GM12878 (cell line): ENCODE measurements at regions not wholly inside any gene's neighbourhood (a gene's known extent, or its start where the extent isn't known, plus 50 kb on each side); places are given as distances from the start of the nearest gene placed in this dataset.

Source experiments
- BACH1 ChIP-seq: fragments of 450-650 bp; IDR thresholded peaks from 2 replicates; pipeline ENCODE4 v1.6.1; 2017; ENCODE audit warnings: mild to moderate bottlenecking, borderline replicate concordance
- BHLHE40 ChIP-seq, 2 experiments: fragments of 450-650 bp in 1 of 2; IDR thresholded peaks; 2 replicates each; pipeline ENCODE4 v1.6.1; 2011 to 2017; ENCODE audit warnings: low read depth in 2 of 2, borderline replicate concordance in 1 of 2, improper control_type of control experiment in 1 of 2, low read length in 1 of 2, mild to moderate bottlenecking in 1 of 2
- CEBPB ChIP-seq, 2 experiments: fragments of 150-350 bp in 1 of 2; IDR thresholded peaks; 2 replicates each; pipeline ENCODE4 v1.6.1; 2012 to 2014; ENCODE audit warnings: low read depth in 2 of 2, low read length in 2 of 2, borderline replicate concordance in 1 of 2, inconsistent platforms in 1 of 2
- CTCF ChIP-seq, 3 experiments: IDR thresholded peaks in 2 of 3; conservative IDR thresholded peaks in 1 of 3; 2 replicates each; pipeline ENCODE4 v1.5.1; 2011; ENCODE audit warnings: low read depth in 3 of 3, low read length in 3 of 3, mild to moderate bottlenecking in 3 of 3, control low read depth in 2 of 3, moderate library complexity in 2 of 3, inconsistent platforms in 1 of 3, mixed read lengths in 1 of 3; ENCODE audit not compliant: control insufficient read depth in 2 of 3, insufficient read depth in 1 of 3; ENCODE audit errors: extremely low read depth in 1 of 3
- EP300 ChIP-seq, 2 experiments: fragments of 150-350 bp in 1 of 2; IDR thresholded peaks; 2 replicates each; pipeline ENCODE4 v1.6.1; 2011 to 2012; ENCODE audit warnings: low read depth in 2 of 2, low read length in 2 of 2, borderline replicate concordance in 1 of 2, improper control_type of control experiment in 1 of 2, inconsistent platforms in 1 of 2; ENCODE audit not compliant: control insufficient read depth in 1 of 2
- FOXM1 ChIP-seq: IDR thresholded peaks from 2 replicates; pipeline ENCODE4 v1.6.1; 2012; ENCODE audit warnings: low read depth, mild to moderate bottlenecking, inconsistent platforms, low read length, moderate library complexity
- IKZF1 ChIP-seq: fragments of 450-650 bp; conservative IDR thresholded peaks from 2 replicates; pipeline ENCODE4 v1.6.1; 2017; ENCODE audit warnings: antibody characterized with exemption, mild to moderate bottlenecking
- LARP7 ChIP-seq: fragments of 450-650 bp; IDR thresholded peaks from 2 replicates; pipeline ENCODE4 v1.6.1; 2017; ENCODE audit warnings: mild to moderate bottlenecking
- MYC ChIP-seq: IDR thresholded peaks from 2 replicates; pipeline ENCODE4 v1.6.1; 2011; ENCODE audit warnings: mild to moderate bottlenecking, low read length, moderate library complexity, inconsistent platforms; ENCODE audit not compliant: insufficient read depth, insufficient replicate concordance, insufficient read length, severe bottlenecking
- SMC3 ChIP-seq: IDR thresholded peaks from 2 replicates; pipeline ENCODE4 v1.6.1; 2011; ENCODE audit warnings: low read length, improper control_type of control experiment, borderline replicate concordance
- SP1 ChIP-seq: IDR thresholded peaks from one replicate; pipeline ENCODE4 v1.6.1; 2011; ENCODE audit warnings: low read depth, low read length
- ZBTB40 ChIP-seq: fragments of 450-650 bp; IDR thresholded peaks from 2 replicates; pipeline ENCODE4 v1.6.1; 2016; ENCODE audit warnings: mild to moderate bottlenecking, moderate library complexity, borderline replicate concordance
- ZNF622 ChIP-seq: fragments of 450-650 bp; IDR thresholded peaks from 2 replicates; pipeline ENCODE4 v1.6.1; 2017; ENCODE audit warnings: mild to moderate bottlenecking, inconsistent platforms
- TF ChIP-seq, protein P1 (sequence below): IDR thresholded peaks from 2 replicates; pipeline ENCODE4 v1.6.1; 2012; ENCODE audit warnings: low read depth, low read length, improper control_type of control experiment
- TF ChIP-seq, protein P2 (sequence below): fragments of 450-650 bp; formaldehyde crosslinking; IDR thresholded peaks from 2 replicates; pipeline ENCODE4 v1.5.0; 2022; ENCODE audit warnings: mild to moderate bottlenecking, missing genetic modification characterization

- no peak for TF ChIP-seq BHLHE40 (IDR thresholded peaks at IDR 0.05; ENCODE audit: borderline replicate concordance in 1 of 2, low read depth in 2 of 2, low read length in 1 of 2)
- TF ChIP-seq SMC3: no peak
- no peak for TF ChIP-seq ZNF622
- TF ChIP-seq CTCF (IDR thresholded peaks at IDR 0.05 in 2 of 3, conservative IDR thresholded peaks at IDR 0.05 in 1 of 3; ENCODE audit: control insufficient read depth in 2 of 3, extremely low read depth in 1 of 3, insufficient read depth in 1 of 3, low read depth in 3 of 3, low read length in 3 of 3): no peak
- TF ChIP-seq LARP7: no peak
- TF ChIP-seq, protein P1, sequence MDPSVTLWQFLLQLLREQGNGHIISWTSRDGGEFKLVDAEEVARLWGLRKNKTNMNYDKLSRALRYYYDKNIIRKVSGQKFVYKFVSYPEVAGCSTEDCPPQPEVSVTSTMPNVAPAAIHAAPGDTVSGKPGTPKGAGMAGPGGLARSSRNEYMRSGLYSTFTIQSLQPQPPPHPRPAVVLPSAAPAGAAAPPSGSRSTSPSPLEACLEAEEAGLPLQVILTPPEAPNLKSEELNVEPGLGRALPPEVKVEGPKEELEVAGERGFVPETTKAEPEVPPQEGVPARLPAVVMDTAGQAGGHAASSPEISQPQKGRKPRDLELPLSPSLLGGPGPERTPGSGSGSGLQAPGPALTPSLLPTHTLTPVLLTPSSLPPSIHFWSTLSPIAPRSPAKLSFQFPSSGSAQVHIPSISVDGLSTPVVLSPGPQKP: no peak
- TF ChIP-seq IKZF1: peak; percentile 31; the same call in 1 of the 2 replicates
- TF ChIP-seq EP300 (IDR thresholded peaks at IDR 0.05; ENCODE audit: borderline replicate concordance in 1 of 2, control insufficient read depth in 1 of 2, low read depth in 2 of 2, low read length in 2 of 2): peak in 1 of 2 experiments; percentile 43; a peak in 2 of 4 replicates
- TF ChIP-seq FOXM1: peak; percentile 84
- TF ChIP-seq SP1: peak; percentile 36
- TF ChIP-seq MYC: no peak
- peak in 1 of 2 experiments; percentile 85; a peak in 1 of 4 replicates for TF ChIP-seq CEBPB (IDR thresholded peaks at IDR 0.05; ENCODE audit: borderline replicate concordance in 1 of 2, low read depth in 2 of 2, low read length in 2 of 2)
- TF ChIP-seq BACH1: no peak
- TF ChIP-seq, protein P2, sequence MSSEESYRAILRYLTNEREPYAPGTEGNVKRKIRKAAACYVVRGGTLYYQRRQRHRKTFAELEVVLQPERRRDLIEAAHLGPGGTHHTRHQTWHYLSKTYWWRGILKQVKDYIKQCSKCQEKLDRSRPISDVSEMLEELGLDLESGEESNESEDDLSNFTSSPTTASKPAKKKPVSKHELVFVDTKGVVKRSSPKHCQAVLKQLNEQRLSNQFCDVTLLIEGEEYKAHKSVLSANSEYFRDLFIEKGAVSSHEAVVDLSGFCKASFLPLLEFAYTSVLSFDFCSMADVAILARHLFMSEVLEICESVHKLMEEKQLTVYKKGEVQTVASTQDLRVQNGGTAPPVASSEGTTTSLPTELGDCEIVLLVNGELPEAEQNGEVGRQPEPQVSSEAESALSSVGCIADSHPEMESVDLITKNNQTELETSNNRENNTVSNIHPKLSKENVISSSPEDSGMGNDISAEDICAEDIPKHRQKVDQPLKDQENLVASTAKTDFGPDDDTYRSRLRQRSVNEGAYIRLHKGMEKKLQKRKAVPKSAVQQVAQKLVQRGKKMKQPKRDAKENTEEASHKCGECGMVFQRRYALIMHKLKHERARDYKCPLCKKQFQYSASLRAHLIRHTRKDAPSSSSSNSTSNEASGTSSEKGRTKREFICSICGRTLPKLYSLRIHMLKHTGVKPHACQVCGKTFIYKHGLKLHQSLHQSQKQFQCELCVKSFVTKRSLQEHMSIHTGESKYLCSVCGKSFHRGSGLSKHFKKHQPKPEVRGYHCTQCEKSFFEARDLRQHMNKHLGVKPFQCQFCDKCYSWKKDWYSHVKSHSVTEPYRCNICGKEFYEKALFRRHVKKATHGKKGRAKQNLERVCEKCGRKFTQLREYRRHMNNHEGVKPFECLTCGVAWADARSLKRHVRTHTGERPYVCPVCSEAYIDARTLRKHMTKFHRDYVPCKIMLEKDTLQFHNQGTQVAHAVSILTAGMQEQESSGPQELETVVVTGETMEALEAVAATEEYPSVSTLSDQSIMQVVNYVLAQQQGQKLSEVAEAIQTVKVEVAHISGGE: no peak
- no peak for TF ChIP-seq ZBTB40
Observed at GRCh38 chr6:135577059-135577538, 79.6 kb upstream of the AHI1 start (continued).
